ENCODE measurements at regions not wholly inside any gene's neighbourhood (a gene's known extent, or its start where the extent isn't known, plus 50 kb on each side); places are given as distances from the start of the nearest gene placed in this dataset.

GRCh38 chr9:89746385-89747116, 141.7 kb downstream of the GADD45G start:
- TF ChIP-seq EP300 (conservative IDR thresholded peaks at IDR 0.05; ENCODE audit: poor library complexity, severe bottlenecking) (no peak), POLR2AphosphoS5 (IDR thresholded peaks at IDR 0.05) (no peak)
